CD4-positive, alpha-beta T cell (primary cell): ENCODE measurements at regions not wholly inside any gene's neighbourhood (a gene's known extent, or its start where the extent isn't known, plus 50 kb on each side); places are given as distances from the start of the nearest gene placed in this dataset.

ENCODE experiments used
- ATAC-seq: fragments of 200-7000 bp; cut with Tn5 transposase; one replicate; pipeline ENCODE4 v1.10.0; 2022; ENCODE audit warnings: mild to moderate bottlenecking; ENCODE audit not compliant: poor library complexity
- CTCF ChIA-PET: fragments of 350-600 bp; sonication (Branson Sonifier 250); formaldehyde crosslinking; loops from one replicate; lab custom pipeline; 2021; ENCODE audit warnings: antibody characterized with exemption, inconsistent platforms; lab: Charles Lee
- POLR2A ChIA-PET: fragments of 350-600 bp; sonication (Branson Sonifier 250); formaldehyde crosslinking; loops from one replicate; lab custom pipeline; 2021; ENCODE audit warnings: antibody characterized with exemption, inconsistent platforms; lab: Charles Lee
- DNase-seq, 14 experiments: peaks; one replicate each; pipeline ENCODE4 v3.0.0-alpha.2; 2013 to 2020; ENCODE audit warnings: mixed read lengths in 2 of 14
- H3K27ac ChIP-seq, 2 donors: one replicate each; pipeline versions ENCODE4 v1.5.1 to v1.7.0; 2013; ENCODE audit warnings: low read length in 2 of 2, low read depth in 1 of 2, mild to moderate bottlenecking in 1 of 2
- H3K27me3 ChIP-seq, 2 experiments: 1 replicate in 1 of 2; 2 replicates in 1 of 2; pipeline versions ENCODE4 v1.6.1 to v1.7.0; 2013; ENCODE audit warnings: low read length in 2 of 2, control low read depth in 1 of 2, mild to moderate bottlenecking in 1 of 2, moderate library complexity in 1 of 2; ENCODE audit not compliant: insufficient read depth in 2 of 2, control insufficient read depth in 1 of 2
- H3K36me3 ChIP-seq: one replicate; pipeline ENCODE4 v1.6.1; 2013; ENCODE audit warnings: low read length, control low read depth; ENCODE audit not compliant: insufficient read depth
- H3K4me1 ChIP-seq: one replicate; pipeline ENCODE4 v1.6.1; 2013; ENCODE audit warnings: low read length, control low read depth; ENCODE audit not compliant: insufficient read depth
- H3K4me3 ChIP-seq: one replicate; pipeline ENCODE4 v1.5.1; 2013; ENCODE audit warnings: mild to moderate bottlenecking, low read length, moderate library complexity
- H3K9me3 ChIP-seq, 2 experiments: 1 replicate in 1 of 2; 2 replicates in 1 of 2; pipeline versions ENCODE4 v1.6.1 to v1.7.0; 2013; ENCODE audit warnings: low read length in 2 of 2, mild to moderate bottlenecking in 2 of 2, control low read depth in 1 of 2, moderate library complexity in 1 of 2; ENCODE audit not compliant: control insufficient read depth in 1 of 2, insufficient read depth in 1 of 2
- H3K27ac Mint-ChIP-seq: one replicate; pipeline ENCODE4 v1.8.0; 2020; ENCODE audit warnings: mixed read lengths
- H3K27me3 Mint-ChIP-seq: one replicate; pipeline ENCODE4 v1.8.0; 2021; ENCODE audit warnings: mixed read lengths
- H3K36me3 Mint-ChIP-seq: one replicate; pipeline ENCODE4 v1.8.0; 2021; ENCODE audit warnings: low read depth, mixed read lengths
- H3K4me1 Mint-ChIP-seq: one replicate; pipeline ENCODE4 v1.8.0; 2021; ENCODE audit warnings: low read depth, mixed read lengths
- H3K4me3 Mint-ChIP-seq: one replicate; pipeline ENCODE4 v1.8.0; 2020; ENCODE audit warnings: mild to moderate bottlenecking, mixed read lengths
- H3K9me3 Mint-ChIP-seq: one replicate; pipeline ENCODE4 v1.8.0; 2020; ENCODE audit warnings: mixed read lengths
- intact Hi-C, 2 experiments: fragments of 100-400 bp; cut with DNase I in 1 of 2; cut with micrococcal nuclease in 1 of 2; formaldehyde crosslinking; loops; one replicate each; pipeline versions ENCODE4 v1.15.1 to v1.9.0; 2023 to 2025; cut with DNase I, micrococcal nuclease
- TF ChIP-seq, protein P1 (sequence below): fragments of 200-600 bp; IDR thresholded peaks from one replicate; pipeline ENCODE4 v1.8.0; 2022; ENCODE audit warnings: antibody characterized with exemption, mild to moderate bottlenecking

DNA sequence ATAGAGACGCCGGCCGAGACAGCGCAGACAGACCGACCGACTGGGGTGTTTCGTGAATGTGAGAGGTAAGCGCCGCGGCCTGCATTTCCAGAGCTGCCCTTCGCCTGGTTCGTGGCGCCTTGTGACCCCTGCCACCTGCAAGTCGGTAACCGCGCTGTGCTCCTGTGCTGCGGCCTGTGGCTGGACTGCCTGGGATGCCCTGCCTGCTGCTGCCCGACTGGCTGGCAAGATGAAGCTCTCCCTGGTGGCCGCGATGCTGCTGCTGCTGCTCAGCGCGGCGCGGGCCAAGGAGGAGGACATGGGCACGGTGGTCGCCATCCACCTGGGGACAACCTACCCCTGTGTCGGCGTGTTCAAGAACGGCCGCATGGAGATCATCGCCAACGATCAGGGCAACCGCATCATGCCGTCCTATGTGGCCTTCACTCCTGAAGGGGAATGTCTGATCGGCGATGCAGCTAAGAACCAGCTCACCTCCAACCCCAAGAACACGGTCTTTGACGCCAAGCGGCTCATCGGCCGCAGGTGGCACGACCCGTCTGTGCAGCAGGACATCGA is 150.8 kb downstream of the RRAGC start:
- peaks cover 35% of the 10 kb centered on the region for H3K27me3 Mint-ChIP-seq
- DNase-seq (no peak), ATAC-seq (no peak)
- no peaks in the 10 kb centered on the region for H3K36me3 Mint-ChIP-seq
- POLR2A ChIA-PET: no interaction called here
- CTCF ChIA-PET: no interaction called here
- Histone ChIP-seq H3K9me3 (peaks cover 4 to 8% of the 10 kb centered on the region in 2 experiments), H3K4me3 (no peak overlapping the region), H3K27ac (no peak overlapping the region), H3K4me1 (no peaks in the 10 kb centered on the region), H3K27me3 (peaks cover 0 to 9% of the 10 kb centered on the region in 2 experiments), H3K36me3 (no peaks in the 10 kb centered on the region)
- TF ChIP-seq, protein P1, sequence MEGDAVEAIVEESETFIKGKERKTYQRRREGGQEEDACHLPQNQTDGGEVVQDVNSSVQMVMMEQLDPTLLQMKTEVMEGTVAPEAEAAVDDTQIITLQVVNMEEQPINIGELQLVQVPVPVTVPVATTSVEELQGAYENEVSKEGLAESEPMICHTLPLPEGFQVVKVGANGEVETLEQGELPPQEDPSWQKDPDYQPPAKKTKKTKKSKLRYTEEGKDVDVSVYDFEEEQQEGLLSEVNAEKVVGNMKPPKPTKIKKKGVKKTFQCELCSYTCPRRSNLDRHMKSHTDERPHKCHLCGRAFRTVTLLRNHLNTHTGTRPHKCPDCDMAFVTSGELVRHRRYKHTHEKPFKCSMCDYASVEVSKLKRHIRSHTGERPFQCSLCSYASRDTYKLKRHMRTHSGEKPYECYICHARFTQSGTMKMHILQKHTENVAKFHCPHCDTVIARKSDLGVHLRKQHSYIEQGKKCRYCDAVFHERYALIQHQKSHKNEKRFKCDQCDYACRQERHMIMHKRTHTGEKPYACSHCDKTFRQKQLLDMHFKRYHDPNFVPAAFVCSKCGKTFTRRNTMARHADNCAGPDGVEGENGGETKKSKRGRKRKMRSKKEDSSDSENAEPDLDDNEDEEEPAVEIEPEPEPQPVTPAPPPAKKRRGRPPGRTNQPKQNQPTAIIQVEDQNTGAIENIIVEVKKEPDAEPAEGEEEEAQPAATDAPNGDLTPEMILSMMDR: no peak
- intact Hi-C loops: no loop called here
- H3K4me1 Mint-ChIP-seq: no peaks in the 10 kb centered on the region
- H3K4me3 Mint-ChIP-seq: no peak overlapping the region
- peaks cover 13% of the 10 kb centered on the region for H3K9me3 Mint-ChIP-seq
- no peak overlapping the region for H3K27ac Mint-ChIP-seq

DNA sequence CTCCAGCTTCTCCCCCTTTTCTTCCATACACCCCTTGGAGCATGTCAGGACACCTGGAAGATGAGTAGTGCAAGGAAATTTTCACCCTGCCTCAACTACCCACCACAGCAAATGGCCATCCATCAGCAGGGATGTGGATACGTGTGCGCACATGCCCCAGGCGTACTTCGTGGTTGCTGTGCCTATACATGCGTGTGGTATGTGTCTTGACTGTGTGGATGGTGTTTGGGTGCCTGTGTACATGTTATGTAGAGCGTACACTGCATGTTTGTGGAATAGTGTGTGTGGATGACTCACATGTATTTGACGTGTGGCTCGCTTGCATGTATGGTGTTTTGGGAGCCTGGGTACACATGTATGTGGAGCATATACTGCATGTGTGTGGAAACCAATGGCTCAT is 158.5 kb downstream of the RRAGC start:
- H3K4me3 ChIP-seq: no peak overlapping the region
- H3K4me1 Mint-ChIP-seq: no peaks in the 10 kb centered on the region
- peaks cover 10 to 26% of the 10 kb centered on the region in 2 experiments for H3K27me3 ChIP-seq
- no peak overlapping the region for H3K4me3 Mint-ChIP-seq
- H3K9me3 Mint-ChIP-seq: peaks cover 13% of the 10 kb centered on the region
- H3K27ac ChIP-seq: no peak overlapping the region
- DNase-seq (no peak), ATAC-seq (no peak)
- H3K9me3 ChIP-seq: peaks cover 0 to 8% of the 10 kb centered on the region in 2 experiments
- intact Hi-C loops: no loop called here
- H3K36me3 Mint-ChIP-seq: no peaks in the 10 kb centered on the region
- no peaks in the 10 kb centered on the region for H3K36me3 ChIP-seq
- CTCF ChIA-PET: no interaction called here
- TF ChIP-seq, protein P1: no peak
- H3K27ac Mint-ChIP-seq: no peak overlapping the region
- peaks cover 52% of the 10 kb centered on the region for H3K27me3 Mint-ChIP-seq
- no peaks in the 10 kb centered on the region for H3K4me1 ChIP-seq
- POLR2A ChIA-PET: no interaction called here

DNA sequence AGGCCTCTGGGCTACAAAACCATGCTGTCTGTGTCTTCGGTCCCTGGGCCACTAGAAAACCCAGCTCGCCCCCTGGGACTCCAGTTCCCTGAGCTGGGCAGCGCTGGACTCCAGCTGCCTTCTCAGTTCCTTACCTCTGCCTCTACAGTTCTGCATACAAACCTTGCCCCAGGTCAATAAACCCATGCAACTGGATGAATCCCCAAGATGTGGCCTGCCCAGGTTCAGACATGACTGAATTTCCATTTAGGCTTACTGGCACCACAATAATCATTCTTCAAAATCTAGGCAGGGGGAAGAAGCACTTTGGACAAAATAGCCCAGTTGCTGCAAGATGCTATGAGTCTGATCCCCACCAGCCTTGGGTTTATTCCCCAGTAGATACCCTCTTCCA is 159.5 kb downstream of the RRAGC start:
- ATAC-seq: no peak

More for the DNA sequence above, 159.5 kb downstream of the RRAGC start:
- H3K9me3 Mint-ChIP-seq: peaks cover 7% of the 10 kb centered on the region
- TF ChIP-seq, protein P1: no peak
- CTCF ChIA-PET: no interaction called here
- intact Hi-C loops: no loop called here
- DNase-seq: no peak
- H3K4me3 Mint-ChIP-seq: no peak overlapping the region
- H3K36me3 Mint-ChIP-seq: no peaks in the 10 kb centered on the region
- peaks cover 15 to 25% of the 10 kb centered on the region in 2 experiments for H3K27me3 ChIP-seq
- H3K36me3 ChIP-seq: no peaks in the 10 kb centered on the region
- peaks cover 47% of the 10 kb centered on the region for H3K27me3 Mint-ChIP-seq
- no peak overlapping the region for H3K4me3 ChIP-seq
- H3K27ac Mint-ChIP-seq: no peak overlapping the region
- no peaks in the 10 kb centered on the region for H3K9me3 ChIP-seq
- no peaks in the 10 kb centered on the region for H3K4me1 ChIP-seq
- POLR2A ChIA-PET: no interaction called here
- no peaks in the 10 kb centered on the region for H3K4me1 Mint-ChIP-seq
- H3K27ac ChIP-seq: no peak overlapping the region
